ENCODE measurements at regions not wholly inside any gene's neighbourhood (a gene's known extent, or its start where the extent isn't known, plus 50 kb on each side); places are given as distances from the start of the nearest gene placed in this dataset.

DNA sequence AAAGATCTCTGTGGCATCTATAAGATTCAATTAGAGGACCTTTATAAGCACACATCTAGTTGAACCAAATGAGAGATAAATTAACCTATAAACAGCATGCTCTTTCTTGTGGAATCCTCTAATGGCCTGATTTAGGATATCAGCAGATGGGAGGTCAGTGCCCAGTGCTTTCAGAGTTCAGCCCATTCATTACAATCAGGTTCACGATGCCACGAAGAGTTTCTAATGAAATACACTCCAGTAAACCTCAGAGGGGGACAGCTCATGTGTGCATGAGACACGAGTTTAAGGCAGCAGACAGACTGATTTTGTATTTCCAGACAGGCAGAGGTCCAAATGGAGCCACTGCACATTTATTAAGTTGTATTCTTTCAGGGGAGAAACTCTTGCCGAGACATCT, 544.4 kb upstream of the PKN2 start:
- Histone ChIP-seq H3K27me3 (ENCODE audit: control insufficient read depth in 2 of 2, insufficient read depth in 2 of 2, low read length in 2 of 2) (no peaks in the 10 kb centered on the region), H3K4me3 (replicated peaks in 1 of 3; ENCODE audit: low read depth in 2 of 3, low read length in 3 of 3) (no peak overlapping the region), H3K4me2 (replicated peaks; ENCODE audit: extremely low read depth, low read length, poor library complexity, severe bottlenecking) (no peak overlapping the region), H3K36me3 (replicated peaks in 1 of 2; ENCODE audit: control insufficient read depth in 1 of 2, insufficient read depth in 2 of 2, low read length in 2 of 2) (no peaks in the 10 kb centered on the region), H3K9ac (ENCODE audit: insufficient read depth, low read length, poor library complexity, severe bottlenecking) (no peak overlapping the region), H3K27ac (ENCODE audit: low read depth in 1 of 2, low read length in 2 of 2) (no peak overlapping the region), H2AFZ (ENCODE audit: insufficient read depth, low read depth, low read length, poor library complexity, severe bottlenecking) (no peak overlapping the region), H3K9me3 (replicated peaks in 1 of 2; ENCODE audit: control insufficient read depth in 1 of 2, insufficient read depth in 1 of 2, low read length in 2 of 2) (no peaks in the 10 kb centered on the region), H4K20me1 (ENCODE audit: insufficient read depth, low read length) (no peaks in the 10 kb centered on the region), H3K79me2 (ENCODE audit: insufficient read depth, low read length) (no peaks in the 10 kb centered on the region), H3K4me1 (ENCODE audit: control insufficient read depth in 1 of 2, insufficient read depth in 2 of 2, low read length in 2 of 2) (no peaks in the 10 kb centered on the region)
- DNase-seq, result no peak
- TF ChIP-seq, protein P1, sequence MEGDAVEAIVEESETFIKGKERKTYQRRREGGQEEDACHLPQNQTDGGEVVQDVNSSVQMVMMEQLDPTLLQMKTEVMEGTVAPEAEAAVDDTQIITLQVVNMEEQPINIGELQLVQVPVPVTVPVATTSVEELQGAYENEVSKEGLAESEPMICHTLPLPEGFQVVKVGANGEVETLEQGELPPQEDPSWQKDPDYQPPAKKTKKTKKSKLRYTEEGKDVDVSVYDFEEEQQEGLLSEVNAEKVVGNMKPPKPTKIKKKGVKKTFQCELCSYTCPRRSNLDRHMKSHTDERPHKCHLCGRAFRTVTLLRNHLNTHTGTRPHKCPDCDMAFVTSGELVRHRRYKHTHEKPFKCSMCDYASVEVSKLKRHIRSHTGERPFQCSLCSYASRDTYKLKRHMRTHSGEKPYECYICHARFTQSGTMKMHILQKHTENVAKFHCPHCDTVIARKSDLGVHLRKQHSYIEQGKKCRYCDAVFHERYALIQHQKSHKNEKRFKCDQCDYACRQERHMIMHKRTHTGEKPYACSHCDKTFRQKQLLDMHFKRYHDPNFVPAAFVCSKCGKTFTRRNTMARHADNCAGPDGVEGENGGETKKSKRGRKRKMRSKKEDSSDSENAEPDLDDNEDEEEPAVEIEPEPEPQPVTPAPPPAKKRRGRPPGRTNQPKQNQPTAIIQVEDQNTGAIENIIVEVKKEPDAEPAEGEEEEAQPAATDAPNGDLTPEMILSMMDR (IDR thresholded peaks at IDR 0.05), result no peak
- H3K4me3 Mint-ChIP-seq, result no peak overlapping the region
- intact Hi-C loops (cut with micrococcal nuclease), result no loop called here
- WGBS (ENCODE audit: insufficient coverage), result 100% methylated on average over 2 of the region's 4 CpGs
- H3K27me3 Mint-ChIP-seq (ENCODE audit: low read depth in 3 of 3), result peaks cover 0 to 3% (median 2%) of the 10 kb centered on the region in 3 donors
- peaks cover 5% of the 10 kb centered on the region for H3K4me1 Mint-ChIP-seq
- no peaks in the 10 kb centered on the region for H3K36me3 Mint-ChIP-seq
- no peak overlapping the region for H3K27ac Mint-ChIP-seq
- H3K9me3 Mint-ChIP-seq, result no peaks in the 10 kb centered on the region

- no peak overlapping the region for H3K27ac ChIP-seq (ENCODE audit: low read depth in 1 of 2, low read length in 2 of 2)
- TF ChIP-seq, protein P1 (IDR thresholded peaks at IDR 0.05), result no peak
- H2AFZ ChIP-seq (ENCODE audit: insufficient read depth, low read depth, low read length, poor library complexity, severe bottlenecking), result no peak overlapping the region
- Mint-ChIP-seq H3K36me3 (no peaks in the 10 kb centered on the region), H3K4me3 (no peak overlapping the region), H3K9me3 (no peaks in the 10 kb centered on the region), H3K27me3 (ENCODE audit: low read depth in 3 of 3) (peaks cover 0 to 3% (median 2%) of the 10 kb centered on the region in 3 donors), H3K4me1 (peaks cover 5% of the 10 kb centered on the region), H3K27ac (no peak overlapping the region)
- no peaks in the 10 kb centered on the region for H3K4me1 ChIP-seq (ENCODE audit: control insufficient read depth in 1 of 2, insufficient read depth in 2 of 2, low read length in 2 of 2)
- intact Hi-C loops (cut with micrococcal nuclease), result no loop called here
- no peak overlapping the region for H3K9ac ChIP-seq (ENCODE audit: insufficient read depth, low read length, poor library complexity, severe bottlenecking)
- no peak overlapping the region for H3K4me3 ChIP-seq (replicated peaks in 1 of 3; ENCODE audit: low read depth in 2 of 3, low read length in 3 of 3)
- H3K27me3 ChIP-seq (ENCODE audit: control insufficient read depth in 2 of 2, insufficient read depth in 2 of 2, low read length in 2 of 2), result no peaks in the 10 kb centered on the region
- H3K79me2 ChIP-seq (ENCODE audit: insufficient read depth, low read length), result no peaks in the 10 kb centered on the region
- no peaks in the 10 kb centered on the region for H3K36me3 ChIP-seq (replicated peaks in 1 of 2; ENCODE audit: control insufficient read depth in 1 of 2, insufficient read depth in 2 of 2, low read length in 2 of 2)
- H3K9me3 ChIP-seq (replicated peaks in 1 of 2; ENCODE audit: control insufficient read depth in 1 of 2, insufficient read depth in 1 of 2, low read length in 2 of 2), result no peaks in the 10 kb centered on the region
- H3K4me2 ChIP-seq (replicated peaks; ENCODE audit: extremely low read depth, low read length, poor library complexity, severe bottlenecking), result no peak overlapping the region
- no peaks in the 10 kb centered on the region for H4K20me1 ChIP-seq (ENCODE audit: insufficient read depth, low read length)
- no CpG with 5 or more reads among the region's 1 CpG for WGBS (ENCODE audit: insufficient coverage)
- no peak for DNase-seq
These were observed 543.7 kb upstream of the PKN2 start for GRCh38 chr1:88140325-88140724.

Measured in CD14-positive monocyte (primary cell).